ENCODE measurements at regions not wholly inside any gene's neighbourhood (a gene's known extent, or its start where the extent isn't known, plus 50 kb on each side); places are given as distances from the start of the nearest gene placed in this dataset.

GRCh38 chr18:53798516-53798915, 426.0 kb downstream of the MBD2 start:
- WGBS, 2 donors, result 15 to 56% methylated on average over 1 of the region's 1 CpG
- intact Hi-C loops (cut with DNase I), result loop anchor here (10.0 kb wide), 1 partner anchor 56 kb away; no protein-coding TSS in a partner anchor
- TF ChIP-seq POLR2AphosphoS5 (IDR thresholded peaks at IDR 0.05), result no peak
- no peak for TF ChIP-seq POLR2A (IDR thresholded peaks at IDR 0.05)
- TF ChIP-seq EP300 (IDR thresholded peaks at IDR 0.05), result no peak
- TF ChIP-seq CTCF (IDR thresholded peaks at IDR 0.05), result no peak

GRCh38 chr18:53797998-53798495, 426.4 kb downstream of the MBD2 start:
- Histone ChIP-seq H3K4me3 (no peak overlapping the region), H3K36me3 (no peaks in the 10 kb centered on the region), H3K9me3 (no peaks in the 10 kb centered on the region), H3K4me1 (no peaks in the 10 kb centered on the region), H3K27ac (no peak overlapping the region), H3K27me3 (no peaks in the 10 kb centered on the region)
- intact Hi-C loops (cut with DNase I), result loop anchor here (10.0 kb wide), 1 partner anchor 57 kb away; no protein-coding TSS in a partner anchor
- TF ChIP-seq CTCF (IDR thresholded peaks at IDR 0.05) (no peak), POLR2AphosphoS5 (IDR thresholded peaks at IDR 0.05) (no peak), POLR2A (IDR thresholded peaks at IDR 0.05) (no peak), EP300 (IDR thresholded peaks at IDR 0.05) (no peak)
- 10 to 54% methylated on average over 2 of the region's 2 CpGs for WGBS, 2 donors
- DNase-seq, result no peak

More at GRCh38 chr18:53798516-53798915, 426.0 kb downstream of the MBD2 start:
- no peak for DNase-seq
- Histone ChIP-seq H3K4me3 (no peak overlapping the region), H3K4me1 (no peaks in the 10 kb centered on the region), H3K27me3 (no peaks in the 10 kb centered on the region), H3K9me3 (no peaks in the 10 kb centered on the region), H3K27ac (no peak overlapping the region), H3K36me3 (no peaks in the 10 kb centered on the region)

GRCh38 chr18:53796040-53796729, 428.3 kb downstream of the MBD2 start:
- no peaks in the 10 kb centered on the region for H3K4me1 ChIP-seq
- H3K27me3 ChIP-seq, result no peaks in the 10 kb centered on the region
- no peak for DNase-seq
- H3K36me3 ChIP-seq, result no peaks in the 10 kb centered on the region
- 89 to 94% methylated on average over 1 of the region's 1 CpG for WGBS, 2 donors
- H3K4me3 ChIP-seq, result no peak overlapping the region
- H3K9me3 ChIP-seq, result peaks cover 0 to 2% (median 0%) of the 10 kb centered on the region in 4 donors
- TF ChIP-seq CTCF (IDR thresholded peaks at IDR 0.05), result no peak
- TF ChIP-seq POLR2AphosphoS5 (IDR thresholded peaks at IDR 0.05), result peak in 1 of 4 donors; percentile 50
- TF ChIP-seq EP300 (IDR thresholded peaks at IDR 0.05), result no peak
- no peak for TF ChIP-seq POLR2A (IDR thresholded peaks at IDR 0.05)
- H3K27ac ChIP-seq, result no peak overlapping the region
- intact Hi-C loops (cut with DNase I), result loop anchor here (10.0 kb wide), 1 partner anchor 59 kb away; no protein-coding TSS in a partner anchor

- DNase-seq, result no peak
- no peak overlapping the region for H3K4me3 ChIP-seq
- H3K9me3 ChIP-seq, result peaks cover 0 to 2% (median 0%) of the 10 kb centered on the region in 4 donors
- H3K4me1 ChIP-seq, result no peaks in the 10 kb centered on the region
- H3K36me3 ChIP-seq, result no peaks in the 10 kb centered on the region
- intact Hi-C loops (cut with DNase I), result loop anchor here (10.0 kb wide), 1 partner anchor 59 kb away; no protein-coding TSS in a partner anchor
- TF ChIP-seq CTCF (IDR thresholded peaks at IDR 0.05) (no peak), EP300 (IDR thresholded peaks at IDR 0.05) (no peak), POLR2A (IDR thresholded peaks at IDR 0.05) (no peak), POLR2AphosphoS5 (IDR thresholded peaks at IDR 0.05) (no peak)
- no peaks in the 10 kb centered on the region for H3K27me3 ChIP-seq
- H3K27ac ChIP-seq, result no peak overlapping the region
Observed at GRCh38 chr18:53795610-53796009, 428.9 kb downstream of the MBD2 start.
